Ovary (tissue), 7 donors: ENCODE measurements at regions not wholly inside any gene's neighbourhood (a gene's known extent, or its start where the extent isn't known, plus 50 kb on each side); places are given as distances from the start of the nearest gene placed in this dataset.

ENCODE experiments used
- DNase-seq, 5 donors: peaks; one replicate each; pipeline ENCODE4 v3.0.0-alpha.2; 2019 to 2020
- H3K27ac ChIP-seq, 2 donors: fragments of 200-600 bp; one replicate each; pipeline versions ENCODE4 v1.5.1 to v1.8.0; 2019 to 2022
- H3K27me3 ChIP-seq: fragments of 200-600 bp; one replicate; pipeline ENCODE4 v1.8.0; 2022
- H3K36me3 ChIP-seq: fragments of 200-600 bp; sonication (generic); one replicate; pipeline ENCODE4 v1.5.1; 2019
- H3K4me1 ChIP-seq: one replicate; pipeline ENCODE4 v1.8.1; 2013; ENCODE audit warnings: mild to moderate bottlenecking, moderate library complexity; ENCODE audit not compliant: insufficient read depth
- H3K4me3 ChIP-seq: fragments of 200-600 bp; sonication (generic); one replicate; pipeline ENCODE4 v1.5.1; 2017
- H3K9me3 ChIP-seq, 2 donors: fragments of 200-600 bp in 1 of 2; sonication (generic) in 1 of 2; one replicate each; pipeline versions ENCODE4 v1.5.1 to v1.8.1; 2013 to 2019; ENCODE audit warnings: mild to moderate bottlenecking in 1 of 2, moderate library complexity in 1 of 2
- CTCF ChIP-seq, 3 donors: fragments of 450-650 bp in 2 of 3; fragments of 200-600 bp in 1 of 3; IDR thresholded peaks; one replicate each; pipeline versions ENCODE4 v1.5.1 to v1.8.0; 2016 to 2022; ENCODE audit warnings: antibody characterized with exemption in 3 of 3, mild to moderate bottlenecking in 1 of 3
- EP300 ChIP-seq: sonication (generic); formaldehyde crosslinking; IDR thresholded peaks from one replicate; pipeline ENCODE4 v1.6.1; 2017; ENCODE audit warnings: antibody characterized with exemption
- POLR2A ChIP-seq: fragments of 450-650 bp; IDR thresholded peaks from one replicate; pipeline ENCODE4 v1.6.1; 2017; ENCODE audit warnings: antibody characterized with exemption, mild to moderate bottlenecking, moderate library complexity
- WGBS, 3 donors: extraction: QIAGEN DNeasy Blood & Tissue Kit in 1 of 3; methylation state at CpG; one replicate each; pipeline versions ENCODE4 v1.1.5 to v1.1.7; 2013 to 2017; 5-methylcytosine and 5-hydroxymethylcytosine counted together
- intact Hi-C, 4 donors: fragments of 100-400 bp; cut with DNase I; formaldehyde crosslinking; loops; one replicate each; pipeline versions ENCODE4 v1.11.0 to v1.15.1; 2022 to 2023
- donor health status: DM: no; HTN: no; CAD: no; lungs with moderate emphysema.
- donor health status: DM: no; HTN: no; CAD: no.
- donor health status: Bipolar disorder and iron deficiency.
- donor health status: DM: no; HTN: no; CAD: no.
- donor health status: DM: yes; HTN: yes; CAD: no.

- no peak for TF ChIP-seq EP300
- TF ChIP-seq POLR2A = no peak
Observed at GRCh38 chr3:145209561-145209960, 951.4 kb downstream of the PLOD2 start.

DNA sequence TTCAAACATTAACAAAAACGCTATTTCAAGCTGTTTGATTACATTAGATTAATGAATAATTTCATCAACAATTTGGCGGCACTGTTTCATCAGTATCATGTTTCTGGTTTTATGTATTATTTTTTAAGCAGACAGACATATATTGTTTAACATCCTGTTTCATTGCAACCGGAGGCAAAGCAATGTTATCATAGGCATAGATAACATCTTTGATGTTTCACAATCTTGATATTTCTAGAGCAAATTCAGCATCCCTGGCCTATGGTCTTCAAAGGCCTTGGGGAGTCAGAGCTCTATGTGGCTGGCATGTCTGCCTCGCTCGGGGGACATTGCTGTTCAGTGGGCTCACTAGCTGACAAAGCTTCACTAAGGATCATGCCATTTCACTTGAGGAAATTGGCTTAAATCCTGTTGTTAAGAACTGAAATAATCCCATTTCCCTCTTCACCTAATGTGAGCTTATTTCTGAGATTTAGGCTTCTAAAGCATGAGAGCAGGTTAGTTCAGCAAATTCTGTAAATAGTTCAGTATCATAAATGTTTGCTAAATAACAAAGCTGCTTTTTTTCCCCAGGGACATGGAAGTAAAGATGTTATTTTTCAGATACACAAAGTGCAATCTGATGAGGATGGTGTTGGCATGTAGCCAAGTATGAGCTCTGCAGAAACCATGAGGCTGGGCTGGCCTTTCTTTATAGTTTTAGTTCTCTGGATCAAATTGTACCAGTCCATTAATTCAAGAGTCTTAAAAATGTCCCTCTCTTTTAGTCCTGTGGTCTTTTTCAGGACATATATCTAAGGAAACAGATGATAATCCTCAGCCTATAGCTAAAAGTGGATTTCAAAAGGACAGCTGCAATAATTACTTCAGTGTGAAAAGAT, 941.4 kb downstream of the PLOD2 start:
- H3K36me3 ChIP-seq = no peaks in the 10 kb centered on the region
- no peak for TF ChIP-seq POLR2A
- TF ChIP-seq EP300 = no peak
- no peak for TF ChIP-seq CTCF (IDR thresholded peaks at IDR 0.05)
- H3K4me1 ChIP-seq = no peaks in the 10 kb centered on the region
- WGBS, 3 donors = 78 to 80% (median 78%) methylated on average over 5 of the region's 5 CpGs
- no peak overlapping the region for H3K4me3 ChIP-seq
- no peak overlapping the region for H3K27ac ChIP-seq
- no peaks in the 10 kb centered on the region for H3K9me3 ChIP-seq
- intact Hi-C loops = no loop called here
- H3K27me3 ChIP-seq = no peaks in the 10 kb centered on the region
- no peak for DNase-seq

More at GRCh38 chr3:145209561-145209960, 951.4 kb downstream of the PLOD2 start:
- Histone ChIP-seq H3K36me3 (no peaks in the 10 kb centered on the region), H3K9me3 (no peaks in the 10 kb centered on the region), H3K27ac (no peak overlapping the region), H3K4me1 (no peaks in the 10 kb centered on the region), H3K4me3 (no peak overlapping the region), H3K27me3 (no peaks in the 10 kb centered on the region)
- 62 to 76% (median 65%) methylated on average over 5 of the region's 5 CpGs for WGBS, 3 donors
- intact Hi-C loops = no loop called here
- DNase-seq = no peak

GRCh38 chr3:145224886-145225285, 936.1 kb downstream of the PLOD2 start:
- no peak for TF ChIP-seq CTCF (IDR thresholded peaks at IDR 0.05)
- no peak for TF ChIP-seq EP300
- TF ChIP-seq POLR2A = no peak
- 51 to 70% (median 52%) methylated on average over 1 of the region's 1 CpG for WGBS, 3 donors
- intact Hi-C loops = no loop called here
- H3K27me3 ChIP-seq = no peaks in the 10 kb centered on the region
- no peaks in the 10 kb centered on the region for H3K9me3 ChIP-seq
- H3K36me3 ChIP-seq = no peaks in the 10 kb centered on the region
- H3K4me3 ChIP-seq = no peak overlapping the region
- H3K4me1 ChIP-seq = no peaks in the 10 kb centered on the region
- no peak overlapping the region for H3K27ac ChIP-seq
- no peak for DNase-seq

DNA sequence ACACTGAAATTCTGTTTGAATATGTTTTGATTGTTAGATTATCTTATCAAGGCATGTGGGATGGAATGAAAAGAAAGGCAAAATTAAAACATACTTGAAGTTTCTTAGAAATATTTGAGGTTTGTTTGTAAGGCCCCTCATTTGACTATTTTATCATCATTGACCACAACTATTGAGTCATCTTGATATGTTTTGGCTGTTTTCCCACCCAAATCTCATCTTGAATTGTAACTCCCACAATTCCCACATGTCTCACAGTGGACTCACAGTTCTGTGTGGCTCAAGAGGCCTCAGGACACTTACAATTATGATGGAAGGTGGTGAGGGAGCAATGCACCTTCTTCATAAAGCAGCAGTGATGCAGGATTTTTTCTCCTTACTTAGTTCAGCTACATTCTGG, 917.1 kb downstream of the PLOD2 start:
- TF ChIP-seq POLR2A = no peak
- no peak for TF ChIP-seq CTCF (IDR thresholded peaks at IDR 0.05)
- no peak for TF ChIP-seq EP300
- no peak overlapping the region for H3K27ac ChIP-seq
- no peak for DNase-seq
- no peaks in the 10 kb centered on the region for H3K27me3 ChIP-seq
- no peaks in the 10 kb centered on the region for H3K36me3 ChIP-seq
- no peak overlapping the region for H3K4me3 ChIP-seq
- H3K4me1 ChIP-seq = no peaks in the 10 kb centered on the region
- intact Hi-C loops = no loop called here
- H3K9me3 ChIP-seq = no peaks in the 10 kb centered on the region

DNA sequence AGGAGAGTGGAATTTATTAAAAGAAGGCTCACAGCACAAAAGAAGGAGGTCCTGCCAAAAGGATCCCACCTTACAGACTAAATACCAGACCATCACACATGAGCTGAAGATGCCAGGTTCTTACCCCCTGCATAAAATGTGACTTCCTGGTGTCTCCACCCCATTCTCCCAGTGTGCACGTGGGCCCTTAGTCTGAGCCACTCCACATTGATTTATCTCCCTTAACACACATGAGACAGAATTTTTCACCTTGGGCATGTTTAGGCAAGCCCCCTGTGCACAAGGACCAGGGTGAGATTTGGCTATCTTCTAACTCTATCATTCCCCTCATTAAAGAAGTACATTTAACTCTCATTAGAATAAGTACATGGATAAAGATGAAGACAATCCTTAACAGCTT, 916.7 kb downstream of the PLOD2 start:
- intact Hi-C loops = no loop called here
- Histone ChIP-seq H3K36me3 (no peaks in the 10 kb centered on the region), H3K27me3 (no peaks in the 10 kb centered on the region), H3K27ac (no peak overlapping the region), H3K4me3 (no peak overlapping the region), H3K9me3 (no peaks in the 10 kb centered on the region), H3K4me1 (no peaks in the 10 kb centered on the region)
- DNase-seq = no peak
- 70 to 88% (median 78%) methylated on average over 1 of the region's 1 CpG for WGBS, 3 donors
- no peak for TF ChIP-seq CTCF (IDR thresholded peaks at IDR 0.05)
- TF ChIP-seq POLR2A = no peak
- TF ChIP-seq EP300 = no peak
